GM21528 (cell line): ENCODE measurements at regions not wholly inside any gene's neighbourhood (a gene's known extent, or its start where the extent isn't known, plus 50 kb on each side); places are given as distances from the start of the nearest gene placed in this dataset.

Experiments used
- ATAC-seq: cut with Tn5 transposase; IDR thresholded peaks from one replicate; pipeline ENCODE4 v1.9.1; 2021; ENCODE audit warnings: mild to moderate bottlenecking, moderate library complexity; ENCODE audit not compliant: unreplicated experiment, low FRiP score

GRCh38 chr3:187618722-187619121 is 51.5 kb downstream of the SST start:
- no peak for ATAC-seq

GRCh38 chr3:187617213-187617612 is 53.0 kb downstream of the SST start:
- no peak for ATAC-seq

- peak; percentile 71 for ATAC-seq
These were observed 53.8 kb downstream of the SST start for GRCh38 chr3:187616307-187616972.

- no peak for ATAC-seq
These were observed 54.6 kb downstream of the SST start for GRCh38 chr3:187615630-187616029.

- no peak for ATAC-seq
These were observed 57.5 kb downstream of the SST start for GRCh38 chr3:187612656-187613055.

GRCh38 chr3:187610981-187611511 is 59.1 kb downstream of the SST start:
- ATAC-seq: no peak

GRCh38 chr3:187594272-187594671 is 75.9 kb downstream of the SST start:
- ATAC-seq: no peak

- ATAC-seq: no peak
These were observed 76.7 kb downstream of the SST start for GRCh38 chr3:187593451-187593850.

GRCh38 chr3:187590861-187591576 is 79.2 kb downstream of the SST start:
- ATAC-seq: no peak

GRCh38 chr3:187587076-187587475 is 83.1 kb downstream of the SST start:
- no peak for ATAC-seq

GRCh38 chr3:187586226-187586625 is 84.0 kb downstream of the SST start:
- ATAC-seq: no peak

- no peak for ATAC-seq
These were observed 97.8 kb downstream of the SST start for GRCh38 chr3:187572441-187572840.

GRCh38 chr3:187571701-187572100 is 98.5 kb downstream of the SST start:
- no peak for ATAC-seq

- ATAC-seq: no peak
These were observed 99.4 kb downstream of the SST start for GRCh38 chr3:187570776-187571175.

GRCh38 chr3:187568171-187568570 is 102.0 kb downstream of the SST start:
- no peak for ATAC-seq

GRCh38 chr3:187567661-187568121 is 102.5 kb downstream of the SST start:
- ATAC-seq: no peak

- no peak for ATAC-seq
These were observed 103.2 kb downstream of the SST start for GRCh38 chr3:187567021-187567420.

- ATAC-seq: no peak
These were observed 104.5 kb downstream of the SST start for GRCh38 chr3:187565701-187566100.

GRCh38 chr3:187558990-187559389 is 111.2 kb downstream of the SST start:
- ATAC-seq: no peak

GRCh38 chr3:187551416-187551815 is 118.8 kb downstream of the SST start:
- no peak for ATAC-seq

GRCh38 chr3:187550446-187550845 is 119.7 kb downstream of the SST start:
- no peak for ATAC-seq

GRCh38 chr3:187545366-187545765 is 124.8 kb downstream of the SST start:
- no peak for ATAC-seq
